Keratinocyte (primary cell): ENCODE measurements at regions not wholly inside any gene's neighbourhood (a gene's known extent, or its start where the extent isn't known, plus 50 kb on each side); places are given as distances from the start of the nearest gene placed in this dataset.

Experiments
- DNase-seq: peaks from one replicate; pipeline ENCODE4 v3.0.0-alpha.2; 2011; ENCODE audit warnings: low read depth, missing footprints, low spot score
- FAIRE-seq: peaks from 2 replicates; lab custom pipeline; 2011; peaks lifted over from hg19 to GRCh38; lab: Jason Lieb, UNC
- H2AFZ ChIP-seq: 2 replicates; pipeline ENCODE4 v1.6.0; 2012; ENCODE audit warnings: low read length, control low read depth, inconsistent platforms; ENCODE audit not compliant: control insufficient read depth
- H3K27ac ChIP-seq: 2 replicates; pipeline ENCODE4 v1.5.1; 2011; ENCODE audit warnings: low read length; ENCODE audit not compliant: control insufficient read depth, insufficient read depth
- H3K27me3 ChIP-seq: 3 replicates; pipeline ENCODE4 v1.6.0; 2011; ENCODE audit warnings: low read length; ENCODE audit not compliant: control insufficient read depth, insufficient read depth; ENCODE audit errors: extremely low read depth
- H3K36me3 ChIP-seq, 2 experiments: 2 replicates in 1 of 2; 3 replicates in 1 of 2; pipeline ENCODE4 v1.5.1; 2011; ENCODE audit warnings: low read length in 2 of 2, mild to moderate bottlenecking in 1 of 2; ENCODE audit not compliant: control insufficient read depth in 2 of 2, insufficient read depth in 2 of 2; ENCODE audit errors: extremely low read depth in 1 of 2
- H3K4me1 ChIP-seq: 3 replicates; pipeline ENCODE4 v1.5.1; 2011; ENCODE audit warnings: low read length; ENCODE audit not compliant: control insufficient read depth, insufficient read depth; ENCODE audit errors: extremely low read depth
- H3K4me2 ChIP-seq: 3 replicates; pipeline ENCODE4 v1.6.0; 2011; ENCODE audit warnings: low read depth, low read length; ENCODE audit not compliant: control insufficient read depth, insufficient read depth; ENCODE audit errors: extremely low read depth
- H3K4me3 ChIP-seq, 3 experiments: fragments of 200-600 bp in 1 of 3; sonication (generic) in 1 of 3; 2 replicates in 2 of 3; 3 replicates in 1 of 3; pipeline ENCODE4 v1.5.1; 2011 to 2016; ENCODE audit warnings: low read length in 3 of 3, mild to moderate bottlenecking in 3 of 3, control low read depth in 2 of 3, inconsistent platforms in 1 of 3, low read depth in 1 of 3, mixed read lengths in 1 of 3, mixed run types in 1 of 3, moderate library complexity in 1 of 3; ENCODE audit not compliant: control insufficient read depth in 2 of 3, insufficient read depth in 2 of 3; ENCODE audit errors: extremely low read depth in 1 of 3
- H3K79me2 ChIP-seq: 2 replicates; pipeline ENCODE4 v1.6.0; 2012; ENCODE audit warnings: low read length; ENCODE audit not compliant: control insufficient read depth, insufficient read depth
- H3K9ac ChIP-seq: 3 replicates; pipeline ENCODE4 v1.6.0; 2011; ENCODE audit warnings: low read length; ENCODE audit not compliant: control insufficient read depth, insufficient read depth; ENCODE audit errors: extremely low read depth
- H3K9me1 ChIP-seq: 3 replicates; pipeline ENCODE4 v1.6.0; 2011; ENCODE audit warnings: low read length; ENCODE audit not compliant: control insufficient read depth, insufficient read depth; ENCODE audit errors: extremely low read depth
- H3K9me3 ChIP-seq: 2 replicates; pipeline ENCODE4 v1.5.1; 2012; ENCODE audit warnings: low read depth, low read length; ENCODE audit not compliant: control insufficient read depth
- H4K20me1 ChIP-seq: 3 replicates; pipeline ENCODE4 v1.6.0; 2011; ENCODE audit warnings: low read length; ENCODE audit not compliant: control insufficient read depth, insufficient read depth; ENCODE audit errors: extremely low read depth
- CTCF ChIP-seq, 3 experiments: IDR thresholded peaks in 1 of 3; conservative IDR thresholded peaks in 1 of 3; optimal IDR thresholded peaks in 1 of 3; 2 replicates in 2 of 3; 3 replicates in 1 of 3; pipeline versions ENCODE3 to v1.5.1; 2011; ENCODE audit warnings: low read length in 3 of 3, mild to moderate bottlenecking in 3 of 3, moderate library complexity in 2 of 3, control low read depth in 1 of 3, inconsistent platforms in 1 of 3; ENCODE audit not compliant: insufficient read depth in 2 of 3; ENCODE audit errors: extremely low read depth in 1 of 3
- EZH2 ChIP-seq: IDR thresholded peaks from one replicate; pipeline ENCODE4 v1.6.1; 2012; ENCODE audit warnings: inconsistent platforms, mild to moderate bottlenecking, low read length, moderate library complexity
- dilution Hi-C: fragments of 300-500 bp; cut with MboI; formaldehyde crosslinking; loops from one replicate; pipeline ENCODE4 v1.7.0; 2020; ENCODE audit warnings: low sequenced_read_pairs; ENCODE audit not compliant: extremely low pct_ligation_motif_present

- H3K27ac ChIP-seq, result no peak overlapping the region
- H2AFZ ChIP-seq, result no peak overlapping the region
- H3K27me3 ChIP-seq, result no peaks in the 10 kb centered on the region
- dilution Hi-C loops, result loop anchor here (25.0 kb wide), 1 partner anchor 291 kb away; no protein-coding TSS in a partner anchor
- H3K4me2 ChIP-seq, result no peak overlapping the region
- no peaks in the 10 kb centered on the region for H3K79me2 ChIP-seq
- no peak overlapping the region for H3K9ac ChIP-seq
- H4K20me1 ChIP-seq, result no peaks in the 10 kb centered on the region
- no peaks in the 10 kb centered on the region for H3K9me3 ChIP-seq
- H3K4me1 ChIP-seq, result no peaks in the 10 kb centered on the region
- DNase-seq (no peak), FAIRE-seq (no peak)
- H3K36me3 ChIP-seq, result no peaks in the 10 kb centered on the region
- no peak overlapping the region for H3K4me3 ChIP-seq
- TF ChIP-seq EZH2 (no peak), CTCF (optimal IDR thresholded peaks at IDR 0.05 in 1 of 3, IDR thresholded peaks at IDR 0.05 in 1 of 3, conservative IDR thresholded peaks at IDR 0.05 in 1 of 3; ENCODE audit: extremely low read depth in 1 of 3, insufficient read depth in 2 of 3, low read length in 3 of 3) (no peak)
- no peaks in the 10 kb centered on the region for H3K9me1 ChIP-seq
Observed at GRCh38 chr6:123702943-123703342, 66.2 kb upstream of the TRDN start.

- Histone ChIP-seq H3K79me2 (no peaks in the 10 kb centered on the region), H3K36me3 (no peaks in the 10 kb centered on the region), H3K4me1 (no peaks in the 10 kb centered on the region), H4K20me1 (no peaks in the 10 kb centered on the region), H3K27me3 (no peaks in the 10 kb centered on the region), H3K27ac (no peak overlapping the region), H3K9me3 (no peaks in the 10 kb centered on the region), H3K9ac (no peak overlapping the region), H3K4me3 (no peak overlapping the region), H3K4me2 (no peak overlapping the region), H3K9me1 (no peaks in the 10 kb centered on the region), H2AFZ (no peak overlapping the region)
- TF ChIP-seq EZH2 (no peak), CTCF (optimal IDR thresholded peaks at IDR 0.05 in 1 of 3, IDR thresholded peaks at IDR 0.05 in 1 of 3, conservative IDR thresholded peaks at IDR 0.05 in 1 of 3; ENCODE audit: extremely low read depth in 1 of 3, insufficient read depth in 2 of 3, low read length in 3 of 3) (no peak)
- FAIRE-seq (no peak), DNase-seq (no peak)
- dilution Hi-C loops, result no loop called here
Observed at GRCh38 chr6:123687864-123688263, 51.1 kb upstream of the TRDN start.
